GM10266 (cell line): ENCODE measurements at regions not wholly inside any gene's neighbourhood (a gene's known extent, or its start where the extent isn't known, plus 50 kb on each side); places are given as distances from the start of the nearest gene placed in this dataset.

Experiments used
- DNase-seq: peaks from one replicate; pipeline ENCODE4 v3.0.0; 2012; ENCODE audit errors: extremely low spot score
- TF ChIP-seq, protein P1 (sequence below): IDR thresholded peaks from 2 replicates; pipeline ENCODE4 v1.5.1; 2012; ENCODE audit warnings: mild to moderate bottlenecking, low read depth; ENCODE audit not compliant: control insufficient read depth, insufficient read depth; ENCODE audit errors: missing control alignments

DNA sequence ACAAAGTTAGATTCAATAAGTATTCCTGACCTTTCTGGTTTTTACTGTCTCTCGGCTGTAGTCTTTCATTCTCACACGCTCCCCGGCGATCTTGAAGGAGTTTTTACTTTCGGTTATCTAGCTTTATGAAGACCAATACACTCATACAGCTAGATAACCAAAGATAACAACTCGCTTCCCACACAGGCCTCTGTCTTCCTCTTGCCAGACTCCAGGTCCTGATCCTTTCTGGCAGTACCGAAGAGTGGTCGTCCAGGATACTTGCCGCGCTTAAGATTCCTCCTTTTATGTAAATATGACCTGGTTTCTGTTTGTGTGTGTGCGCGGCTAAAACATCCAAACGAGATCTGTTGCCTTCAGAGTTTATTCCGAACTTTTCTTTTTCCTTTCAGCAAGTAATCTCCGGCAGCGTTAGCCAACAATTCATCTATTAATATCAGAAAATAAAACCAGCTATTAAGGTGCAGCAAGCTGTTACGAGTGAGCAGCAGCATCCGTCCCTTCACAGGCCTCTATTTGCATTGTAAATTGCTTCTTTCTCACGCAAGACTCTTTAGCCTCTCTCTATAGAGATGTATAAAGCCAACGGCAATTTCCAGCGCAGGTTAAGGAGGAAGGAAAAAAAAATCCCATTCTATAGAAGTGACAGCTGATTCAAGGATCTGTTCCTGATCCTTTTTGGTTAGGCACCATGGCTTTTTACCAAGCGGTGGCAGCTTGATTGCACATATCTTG lies 216.1 kb downstream of the MEF2C start:
- no peak for DNase-seq
- TF ChIP-seq, protein P1, sequence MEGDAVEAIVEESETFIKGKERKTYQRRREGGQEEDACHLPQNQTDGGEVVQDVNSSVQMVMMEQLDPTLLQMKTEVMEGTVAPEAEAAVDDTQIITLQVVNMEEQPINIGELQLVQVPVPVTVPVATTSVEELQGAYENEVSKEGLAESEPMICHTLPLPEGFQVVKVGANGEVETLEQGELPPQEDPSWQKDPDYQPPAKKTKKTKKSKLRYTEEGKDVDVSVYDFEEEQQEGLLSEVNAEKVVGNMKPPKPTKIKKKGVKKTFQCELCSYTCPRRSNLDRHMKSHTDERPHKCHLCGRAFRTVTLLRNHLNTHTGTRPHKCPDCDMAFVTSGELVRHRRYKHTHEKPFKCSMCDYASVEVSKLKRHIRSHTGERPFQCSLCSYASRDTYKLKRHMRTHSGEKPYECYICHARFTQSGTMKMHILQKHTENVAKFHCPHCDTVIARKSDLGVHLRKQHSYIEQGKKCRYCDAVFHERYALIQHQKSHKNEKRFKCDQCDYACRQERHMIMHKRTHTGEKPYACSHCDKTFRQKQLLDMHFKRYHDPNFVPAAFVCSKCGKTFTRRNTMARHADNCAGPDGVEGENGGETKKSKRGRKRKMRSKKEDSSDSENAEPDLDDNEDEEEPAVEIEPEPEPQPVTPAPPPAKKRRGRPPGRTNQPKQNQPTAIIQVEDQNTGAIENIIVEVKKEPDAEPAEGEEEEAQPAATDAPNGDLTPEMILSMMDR = no peak

DNA sequence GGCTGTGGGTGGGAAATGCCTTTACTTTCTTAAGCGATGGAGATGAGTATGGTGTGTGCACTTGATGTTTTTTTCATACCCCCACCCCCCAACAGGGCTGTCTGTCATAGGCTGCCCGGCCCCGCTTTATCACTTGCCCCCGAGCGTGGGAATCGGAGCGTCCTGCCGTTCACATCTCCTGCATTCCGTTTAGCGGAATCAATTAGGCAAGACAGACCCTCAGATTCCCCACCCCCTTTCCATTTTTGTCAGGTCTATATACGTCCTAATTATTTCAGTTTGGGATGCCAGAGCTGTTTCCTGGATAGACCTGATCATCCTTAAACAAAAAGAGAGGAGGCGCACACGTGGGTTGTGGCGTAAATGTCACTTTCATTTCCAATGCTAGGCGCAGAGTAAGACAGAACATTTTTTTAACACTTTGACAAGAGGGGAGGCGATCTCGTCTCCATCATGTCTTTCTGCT lies 217.2 kb downstream of the MEF2C start:
- DNase-seq = no peak
- TF ChIP-seq, protein P1 = no peak

DNA sequence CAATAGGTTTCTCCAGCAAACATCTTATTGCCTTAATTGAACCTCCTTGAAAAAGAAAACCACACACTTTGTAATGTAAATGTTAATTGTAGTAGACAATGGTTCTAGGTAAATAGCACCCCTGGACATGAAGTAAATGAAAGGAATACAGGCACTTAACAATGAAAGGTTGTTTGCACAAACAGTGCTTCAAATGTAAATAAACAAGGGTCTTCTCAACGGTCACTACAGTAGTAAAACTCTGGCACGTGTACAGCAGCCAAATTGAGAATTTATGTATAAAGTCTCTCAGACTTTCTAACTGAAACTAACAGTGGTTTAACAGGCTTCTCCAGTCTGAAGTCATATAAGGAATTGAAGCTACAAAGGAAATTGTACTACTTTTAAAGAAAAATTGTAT lies 218.3 kb downstream of the MEF2C start:
- no peak for DNase-seq

DNA sequence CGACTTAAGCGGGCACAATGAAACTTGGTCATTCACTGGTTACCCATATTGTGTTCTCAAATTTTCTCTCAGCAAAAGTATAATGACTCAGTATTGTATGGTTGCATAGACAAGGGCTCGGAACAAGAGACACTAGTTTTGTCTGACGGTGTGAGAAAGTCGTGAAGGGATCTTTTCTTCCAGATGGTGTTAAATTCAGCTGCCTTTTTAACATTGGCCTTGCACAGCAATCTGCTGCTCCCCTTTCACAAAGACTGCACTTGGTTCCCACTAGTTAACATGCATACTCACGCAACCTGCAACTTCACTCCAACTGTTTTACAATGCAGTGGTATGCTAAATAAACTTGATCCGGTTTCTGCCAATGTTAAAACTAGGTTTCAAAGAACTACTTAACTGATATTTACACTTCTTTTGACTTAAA lies 219.2 kb downstream of the MEF2C start:
- TF ChIP-seq, protein P1 = no peak
- DNase-seq = no peak

More for the DNA sequence above, 218.3 kb downstream of the MEF2C start:
- TF ChIP-seq, protein P1 = no peak

DNA sequence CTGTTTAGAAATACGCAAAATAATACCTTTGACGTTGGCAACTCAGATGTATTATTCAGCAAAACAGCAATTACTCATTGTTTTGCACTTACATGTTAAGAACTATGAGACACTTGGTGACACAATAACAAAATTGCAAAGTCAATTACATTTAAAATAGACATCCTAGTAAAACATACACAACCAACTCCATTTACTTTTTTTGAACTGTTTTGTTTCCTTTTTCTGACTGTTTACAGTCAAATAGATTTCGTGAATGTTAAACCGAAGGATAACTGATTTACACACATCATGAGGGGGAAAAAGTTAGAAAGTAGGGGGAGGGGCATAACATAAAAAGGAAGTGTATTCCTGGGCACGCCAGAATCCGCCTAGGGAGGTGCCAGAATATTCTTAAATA lies 220.1 kb downstream of the MEF2C start:
- no peak for DNase-seq
- TF ChIP-seq, protein P1 = no peak

DNA sequence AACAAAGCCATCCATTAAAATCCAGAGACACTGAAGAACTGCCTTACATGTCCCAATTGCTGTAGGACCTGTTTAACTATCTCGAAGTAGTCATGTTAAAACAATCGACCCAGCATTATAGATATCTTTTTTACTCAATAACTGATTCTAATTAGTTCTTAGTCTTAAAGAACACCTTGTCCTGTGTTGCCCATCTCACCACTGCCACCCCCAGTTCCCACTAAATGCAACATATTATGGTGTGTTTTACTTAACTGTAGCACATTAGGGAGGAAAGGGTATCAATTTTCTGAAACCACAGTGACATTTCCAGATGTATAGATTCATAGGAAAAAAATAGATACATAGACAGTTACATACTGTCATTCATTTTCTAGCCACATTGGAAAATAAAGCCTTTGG lies 221.2 kb downstream of the MEF2C start:
- TF ChIP-seq, protein P1 = no peak
- no peak for DNase-seq
